Sigmoid colon (tissue), 6 donors: ENCODE measurements at regions not wholly inside any gene's neighbourhood (a gene's known extent, or its start where the extent isn't known, plus 50 kb on each side); places are given as distances from the start of the nearest gene placed in this dataset.

ENCODE experiments used
- DNase-seq: peaks from one replicate; pipeline ENCODE4 v3.0.0-alpha.2; 2019
- H3K27ac ChIP-seq, 4 donors: fragments of 200-600 bp; sonication (generic); one replicate each; pipeline ENCODE4 v1.5.1; 2016 to 2019; ENCODE audit warnings: mild to moderate bottlenecking in 1 of 4
- H3K27me3 ChIP-seq, 3 donors: fragments of 200-600 bp; sonication (generic); one replicate each; pipeline ENCODE4 v1.5.1; 2019; ENCODE audit warnings: mild to moderate bottlenecking in 1 of 3
- H3K36me3 ChIP-seq, 4 donors: fragments of 200-600 bp; sonication (generic); one replicate each; pipeline ENCODE4 v1.5.1; 2016 to 2019
- H3K4me1 ChIP-seq, 4 donors: fragments of 200-600 bp; sonication (generic); one replicate each; pipeline ENCODE4 v1.5.1; 2017 to 2019
- H3K4me3 ChIP-seq, 4 donors: fragments of 200-600 bp; sonication (generic); one replicate each; pipeline ENCODE4 v1.5.1; 2017 to 2019; ENCODE audit warnings: mild to moderate bottlenecking in 2 of 4, moderate library complexity in 1 of 4
- H3K9me3 ChIP-seq, 4 donors: fragments of 200-600 bp in 3 of 4; sonication (generic) in 3 of 4; one replicate each; pipeline versions ENCODE4 v1.5.1 to v1.6.1; 2013 to 2019
- EP300 ChIP-seq, 4 donors: sonication (generic); formaldehyde crosslinking; IDR thresholded peaks; one replicate each; pipeline ENCODE4 v1.6.1; 2017; ENCODE audit warnings: antibody characterized with exemption in 4 of 4
- POLR2A ChIP-seq, 2 donors: fragments of 450-650 bp; IDR thresholded peaks; one replicate each; pipeline ENCODE4 v1.6.1; 2016; ENCODE audit warnings: antibody characterized with exemption in 2 of 2, mild to moderate bottlenecking in 2 of 2, moderate library complexity in 2 of 2
- POLR2AphosphoS5 ChIP-seq, 4 donors: sonication (generic); formaldehyde crosslinking; IDR thresholded peaks; one replicate each; pipeline ENCODE4 v1.6.1; 2017; ENCODE audit warnings: antibody characterized with exemption in 4 of 4
- WGBS, 2 donors: extraction: QIAGEN DNeasy Blood & Tissue Kit; methylation state at CpG; one replicate each; pipeline ENCODE4 v1.1.7; 2013; 5-methylcytosine and 5-hydroxymethylcytosine counted together
- intact Hi-C: fragments of 100-400 bp; cut with DNase I; formaldehyde crosslinking; loops from one replicate; pipeline ENCODE4 v1.15.1; 2023
- TF ChIP-seq, protein P1 (sequence below), 4 experiments: fragments of 450-650 bp in 3 of 4; fragments of 200-600 bp in 1 of 4; IDR thresholded peaks; one replicate each; pipeline ENCODE4 v1.5.1; 2016 to 2019; ENCODE audit warnings: antibody characterized with exemption in 4 of 4, mild to moderate bottlenecking in 3 of 4, moderate library complexity in 2 of 4
- donor health status: healthy with polysubstance abuse.
- donor health status: healthy.

DNA sequence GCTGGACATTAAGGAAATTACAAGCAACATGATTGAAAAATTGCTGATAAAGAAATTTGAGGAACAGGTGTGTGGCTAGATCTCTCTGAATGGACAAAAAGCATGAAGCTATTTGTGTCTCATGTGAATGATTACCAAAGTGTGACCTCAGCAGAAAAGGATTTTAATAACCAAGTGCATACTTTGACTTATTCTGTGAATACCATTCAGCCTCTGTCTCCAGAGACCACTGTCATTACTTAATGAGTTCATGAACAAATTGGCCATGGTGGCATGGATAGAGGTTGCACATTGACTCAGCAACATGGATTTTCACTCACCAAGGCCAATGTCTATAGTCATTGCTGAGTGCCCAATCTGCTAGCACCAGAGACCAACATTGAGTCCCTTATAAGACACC is 874.6 kb upstream of the POT1 start:
- TF ChIP-seq, protein P1, sequence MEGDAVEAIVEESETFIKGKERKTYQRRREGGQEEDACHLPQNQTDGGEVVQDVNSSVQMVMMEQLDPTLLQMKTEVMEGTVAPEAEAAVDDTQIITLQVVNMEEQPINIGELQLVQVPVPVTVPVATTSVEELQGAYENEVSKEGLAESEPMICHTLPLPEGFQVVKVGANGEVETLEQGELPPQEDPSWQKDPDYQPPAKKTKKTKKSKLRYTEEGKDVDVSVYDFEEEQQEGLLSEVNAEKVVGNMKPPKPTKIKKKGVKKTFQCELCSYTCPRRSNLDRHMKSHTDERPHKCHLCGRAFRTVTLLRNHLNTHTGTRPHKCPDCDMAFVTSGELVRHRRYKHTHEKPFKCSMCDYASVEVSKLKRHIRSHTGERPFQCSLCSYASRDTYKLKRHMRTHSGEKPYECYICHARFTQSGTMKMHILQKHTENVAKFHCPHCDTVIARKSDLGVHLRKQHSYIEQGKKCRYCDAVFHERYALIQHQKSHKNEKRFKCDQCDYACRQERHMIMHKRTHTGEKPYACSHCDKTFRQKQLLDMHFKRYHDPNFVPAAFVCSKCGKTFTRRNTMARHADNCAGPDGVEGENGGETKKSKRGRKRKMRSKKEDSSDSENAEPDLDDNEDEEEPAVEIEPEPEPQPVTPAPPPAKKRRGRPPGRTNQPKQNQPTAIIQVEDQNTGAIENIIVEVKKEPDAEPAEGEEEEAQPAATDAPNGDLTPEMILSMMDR (IDR thresholded peaks at IDR 0.05), result no peak
- no peak for TF ChIP-seq POLR2A (IDR thresholded peaks at IDR 0.05)
- TF ChIP-seq POLR2AphosphoS5 (IDR thresholded peaks at IDR 0.05), result no peak
- no peak for TF ChIP-seq EP300 (IDR thresholded peaks at IDR 0.05)
- Histone ChIP-seq H3K27me3 (no peaks in the 10 kb centered on the region), H3K9me3 (no peaks in the 10 kb centered on the region), H3K4me3 (no peak overlapping the region), H3K27ac (no peak overlapping the region), H3K4me1 (no peaks in the 10 kb centered on the region), H3K36me3 (no peaks in the 10 kb centered on the region)
- intact Hi-C loops, result no loop called here
- no peak for DNase-seq

DNA sequence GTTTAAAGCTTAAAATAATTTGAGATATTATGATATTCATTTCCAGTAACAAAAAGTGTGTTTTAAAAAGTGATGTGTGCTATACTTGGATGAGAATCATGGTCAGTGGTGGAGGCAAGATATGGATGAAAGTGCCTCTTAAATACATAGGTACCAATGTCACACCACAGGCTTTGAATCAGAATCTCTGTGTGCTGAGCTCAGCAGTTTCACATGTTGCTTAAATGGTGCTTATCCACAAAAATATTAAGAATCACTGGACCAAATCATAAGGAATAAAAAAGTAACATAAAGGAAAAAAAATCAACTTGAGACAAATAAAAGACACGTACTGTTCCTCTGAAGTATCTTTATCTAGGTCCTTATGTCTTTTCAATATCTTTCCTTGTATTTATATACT is 850.5 kb upstream of the POT1 start:
- no peaks in the 10 kb centered on the region for H3K36me3 ChIP-seq
- no peaks in the 10 kb centered on the region for H3K27me3 ChIP-seq
- H3K4me1 ChIP-seq, result no peaks in the 10 kb centered on the region
- intact Hi-C loops, result no loop called here
- no peak overlapping the region for H3K4me3 ChIP-seq
- no peak for DNase-seq
- H3K27ac ChIP-seq, result no peak overlapping the region
- H3K9me3 ChIP-seq, result no peaks in the 10 kb centered on the region
- TF ChIP-seq, protein P1 (IDR thresholded peaks at IDR 0.05), result no peak
- TF ChIP-seq EP300 (IDR thresholded peaks at IDR 0.05), result no peak
- TF ChIP-seq POLR2A (IDR thresholded peaks at IDR 0.05), result no peak
- no peak for TF ChIP-seq POLR2AphosphoS5 (IDR thresholded peaks at IDR 0.05)
- 81 to 82% methylated on average over 1 of the region's 1 CpG for WGBS, 2 donors

DNA sequence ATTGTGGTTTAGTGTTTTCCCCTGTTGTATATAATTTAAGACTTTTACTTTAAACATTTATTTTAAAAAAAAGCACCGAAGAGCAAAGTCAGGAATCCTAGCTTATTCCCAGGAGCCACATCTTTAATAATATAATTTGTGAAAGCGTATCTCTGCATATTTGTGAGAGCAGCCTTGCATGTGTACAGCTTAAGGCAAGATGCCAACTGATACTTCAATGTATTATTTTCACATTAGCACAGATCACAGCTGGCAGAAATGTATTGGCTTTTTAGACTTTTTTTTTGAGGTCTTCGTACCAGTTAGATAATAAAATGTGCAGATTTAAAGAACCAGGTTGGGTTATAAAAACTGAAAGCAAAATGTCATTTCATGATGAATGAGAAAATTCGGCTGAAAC is 845.7 kb upstream of the POT1 start:
- no peaks in the 10 kb centered on the region for H3K36me3 ChIP-seq
- 63% methylated on average over 4 of the region's 4 CpGs for WGBS, 2 donors
- DNase-seq, result no peak
- no peaks in the 10 kb centered on the region for H3K9me3 ChIP-seq
- no peak overlapping the region for H3K27ac ChIP-seq
- TF ChIP-seq EP300 (IDR thresholded peaks at IDR 0.05), result no peak
- no peak for TF ChIP-seq POLR2A (IDR thresholded peaks at IDR 0.05)
- TF ChIP-seq POLR2AphosphoS5 (IDR thresholded peaks at IDR 0.05), result no peak
- TF ChIP-seq, protein P1 (IDR thresholded peaks at IDR 0.05), result no peak
- H3K27me3 ChIP-seq, result no peaks in the 10 kb centered on the region
- H3K4me1 ChIP-seq, result no peaks in the 10 kb centered on the region
- no peak overlapping the region for H3K4me3 ChIP-seq
- intact Hi-C loops, result no loop called here

DNA sequence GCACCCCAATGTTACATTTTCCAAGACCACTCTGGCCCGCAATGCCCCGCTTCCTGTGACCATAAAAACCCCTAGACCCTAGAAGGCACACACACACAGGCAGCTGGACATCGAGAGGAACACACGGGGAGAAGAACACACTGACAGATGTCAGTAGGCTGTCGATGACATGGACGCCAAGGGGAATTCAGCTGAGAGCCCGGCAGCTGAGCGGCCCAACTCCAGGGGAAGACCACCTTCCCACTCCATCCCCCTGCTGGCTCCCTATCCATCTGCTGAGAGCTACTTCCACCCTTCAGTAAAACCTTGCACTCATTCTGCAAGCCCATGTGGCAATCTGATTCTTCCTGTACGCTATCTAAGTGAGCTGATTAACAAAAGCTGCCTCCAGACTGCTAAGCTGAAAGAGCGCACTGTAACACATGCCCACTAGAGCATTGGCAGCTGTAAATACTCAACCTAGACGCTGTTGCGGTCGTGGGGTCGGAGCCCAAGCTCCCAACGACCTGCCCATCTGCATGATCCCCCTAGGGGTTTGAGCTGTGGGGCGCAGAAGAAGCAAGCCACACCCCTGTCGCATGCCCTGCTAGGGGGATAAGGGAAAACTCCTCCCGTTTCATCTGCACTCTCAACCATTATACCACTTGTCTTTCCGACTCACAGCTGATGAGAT is 843.6 kb upstream of the POT1 start:
- Histone ChIP-seq H3K27me3 (no peaks in the 10 kb centered on the region), H3K9me3 (no peaks in the 10 kb centered on the region), H3K4me3 (no peak overlapping the region), H3K4me1 (no peaks in the 10 kb centered on the region), H3K36me3 (no peaks in the 10 kb centered on the region), H3K27ac (no peak overlapping the region)
- WGBS, 2 donors, result 75 to 76% methylated on average over 19 of the region's 19 CpGs
- intact Hi-C loops, result no loop called here
- TF ChIP-seq POLR2A (IDR thresholded peaks at IDR 0.05) (no peak), EP300 (IDR thresholded peaks at IDR 0.05) (no peak), POLR2AphosphoS5 (IDR thresholded peaks at IDR 0.05) (no peak)
- TF ChIP-seq, protein P1 (IDR thresholded peaks at IDR 0.05), result no peak
- DNase-seq, result no peak

DNA sequence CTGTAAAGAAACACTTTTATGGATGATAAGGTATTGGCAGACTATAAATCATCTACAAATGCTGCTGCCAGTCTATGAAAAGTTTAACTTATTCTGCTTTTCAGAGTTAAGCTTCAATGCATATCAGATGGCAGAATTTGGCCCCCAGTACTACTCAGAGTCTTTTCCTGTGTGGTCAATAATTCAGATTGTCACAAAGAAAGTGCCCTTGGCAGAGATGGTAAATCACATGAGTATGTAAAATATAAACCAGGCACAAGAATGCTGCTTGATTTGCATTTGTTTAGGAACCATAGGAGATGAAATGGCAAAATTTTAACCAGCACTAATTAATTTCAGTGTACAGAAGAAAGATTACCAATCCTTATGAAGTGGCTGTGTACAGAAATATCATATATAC is 818.3 kb upstream of the POT1 start:
- TF ChIP-seq, protein P1 (IDR thresholded peaks at IDR 0.05), result no peak
- TF ChIP-seq POLR2AphosphoS5 (IDR thresholded peaks at IDR 0.05), result no peak
- TF ChIP-seq POLR2A (IDR thresholded peaks at IDR 0.05), result no peak
- no peak for TF ChIP-seq EP300 (IDR thresholded peaks at IDR 0.05)
- intact Hi-C loops, result no loop called here
- DNase-seq, result no peak

More for the DNA sequence above, 818.3 kb upstream of the POT1 start:
- no peaks in the 10 kb centered on the region for H3K27me3 ChIP-seq
- no peaks in the 10 kb centered on the region for H3K36me3 ChIP-seq
- no peak overlapping the region for H3K27ac ChIP-seq
- no peaks in the 10 kb centered on the region for H3K9me3 ChIP-seq
- no peaks in the 10 kb centered on the region for H3K4me1 ChIP-seq
- H3K4me3 ChIP-seq, result no peak overlapping the region
